GM12864 (cell line): ENCODE measurements at regions not wholly inside any gene's neighbourhood (a gene's known extent, or its start where the extent isn't known, plus 50 kb on each side); places are given as distances from the start of the nearest gene placed in this dataset.

ENCODE experiments used
- DNase-seq: peaks from one replicate; pipeline ENCODE4 v3.0.0-alpha.2; 2011; ENCODE audit warnings: low read depth
- H3K4me3 ChIP-seq: 2 replicates; pipeline ENCODE4 v1.5.1; 2011; ENCODE audit warnings: mild to moderate bottlenecking, low read depth, low read length, control low read depth
- TF ChIP-seq, protein P1 (sequence below): IDR thresholded peaks from 2 replicates; pipeline ENCODE4 v1.5.1; 2011; ENCODE audit warnings: low read depth, mild to moderate bottlenecking, moderate library complexity, low read length, control low read depth, inconsistent platforms; ENCODE audit errors: missing control alignments

DNA sequence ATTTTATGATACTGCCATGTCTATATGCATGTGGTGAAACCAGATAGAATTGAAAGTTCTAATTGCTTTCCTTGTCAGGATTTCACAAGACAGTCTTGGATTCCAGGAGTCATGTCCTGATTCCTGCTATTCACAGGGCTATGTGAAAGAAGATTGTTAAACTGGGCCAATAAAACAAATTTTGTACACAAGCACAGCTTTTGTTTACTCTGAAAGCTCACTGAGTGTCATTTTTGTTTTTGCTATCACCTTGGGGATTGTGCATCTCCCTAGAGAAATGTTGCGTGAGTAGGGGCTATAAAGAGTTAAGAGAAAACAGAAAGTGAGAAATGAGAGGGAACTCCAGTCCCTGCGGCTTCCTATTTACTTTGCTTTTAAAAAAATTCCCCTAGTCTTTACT, 627.5 kb downstream of the PKHD1 start:
- H3K4me3 ChIP-seq, result no peak overlapping the region
- TF ChIP-seq, protein P1, sequence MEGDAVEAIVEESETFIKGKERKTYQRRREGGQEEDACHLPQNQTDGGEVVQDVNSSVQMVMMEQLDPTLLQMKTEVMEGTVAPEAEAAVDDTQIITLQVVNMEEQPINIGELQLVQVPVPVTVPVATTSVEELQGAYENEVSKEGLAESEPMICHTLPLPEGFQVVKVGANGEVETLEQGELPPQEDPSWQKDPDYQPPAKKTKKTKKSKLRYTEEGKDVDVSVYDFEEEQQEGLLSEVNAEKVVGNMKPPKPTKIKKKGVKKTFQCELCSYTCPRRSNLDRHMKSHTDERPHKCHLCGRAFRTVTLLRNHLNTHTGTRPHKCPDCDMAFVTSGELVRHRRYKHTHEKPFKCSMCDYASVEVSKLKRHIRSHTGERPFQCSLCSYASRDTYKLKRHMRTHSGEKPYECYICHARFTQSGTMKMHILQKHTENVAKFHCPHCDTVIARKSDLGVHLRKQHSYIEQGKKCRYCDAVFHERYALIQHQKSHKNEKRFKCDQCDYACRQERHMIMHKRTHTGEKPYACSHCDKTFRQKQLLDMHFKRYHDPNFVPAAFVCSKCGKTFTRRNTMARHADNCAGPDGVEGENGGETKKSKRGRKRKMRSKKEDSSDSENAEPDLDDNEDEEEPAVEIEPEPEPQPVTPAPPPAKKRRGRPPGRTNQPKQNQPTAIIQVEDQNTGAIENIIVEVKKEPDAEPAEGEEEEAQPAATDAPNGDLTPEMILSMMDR, result no peak
- peak; percentile 30 for DNase-seq

DNA sequence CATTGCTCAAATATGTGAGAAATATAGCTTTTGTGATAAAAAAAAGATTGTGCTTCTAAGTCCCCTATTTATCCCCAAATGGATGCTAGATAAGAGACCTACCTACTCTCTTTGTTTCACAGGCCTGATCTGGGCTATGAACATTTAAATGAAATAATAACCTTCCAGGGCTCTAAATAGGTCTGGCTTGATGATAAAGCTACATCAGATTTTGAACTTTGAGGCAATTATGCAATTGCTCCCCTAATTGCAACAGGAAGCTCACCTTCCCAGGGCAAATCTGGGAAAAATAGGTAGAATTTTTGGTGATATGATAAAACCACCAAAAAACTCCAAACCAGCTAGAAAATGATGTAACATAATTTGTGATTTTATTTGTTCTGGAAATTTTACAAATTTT, 624.5 kb downstream of the PKHD1 start:
- DNase-seq, result no peak
- TF ChIP-seq, protein P1, result no peak
- H3K4me3 ChIP-seq, result no peak overlapping the region

DNA sequence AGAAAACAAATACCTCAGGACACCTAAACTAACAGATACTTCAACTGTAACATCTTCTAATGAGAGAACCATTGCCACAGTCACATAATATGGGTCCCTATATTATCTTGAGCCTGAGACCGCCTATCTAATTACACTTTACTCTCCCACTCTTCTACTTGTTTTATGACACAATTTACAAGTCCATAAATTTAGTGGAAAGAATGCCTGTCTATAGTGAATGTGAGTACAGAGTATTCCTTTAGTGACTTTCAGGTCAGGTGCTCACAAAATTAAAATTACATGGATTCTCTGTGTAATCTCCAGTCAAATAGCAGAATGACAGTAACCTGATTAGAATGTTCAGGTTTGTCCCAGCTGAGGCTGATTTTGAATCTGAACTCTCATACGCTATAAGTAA, 624.1 kb downstream of the PKHD1 start:
- DNase-seq, result no peak
- no peak overlapping the region for H3K4me3 ChIP-seq
- TF ChIP-seq, protein P1, result no peak

DNA sequence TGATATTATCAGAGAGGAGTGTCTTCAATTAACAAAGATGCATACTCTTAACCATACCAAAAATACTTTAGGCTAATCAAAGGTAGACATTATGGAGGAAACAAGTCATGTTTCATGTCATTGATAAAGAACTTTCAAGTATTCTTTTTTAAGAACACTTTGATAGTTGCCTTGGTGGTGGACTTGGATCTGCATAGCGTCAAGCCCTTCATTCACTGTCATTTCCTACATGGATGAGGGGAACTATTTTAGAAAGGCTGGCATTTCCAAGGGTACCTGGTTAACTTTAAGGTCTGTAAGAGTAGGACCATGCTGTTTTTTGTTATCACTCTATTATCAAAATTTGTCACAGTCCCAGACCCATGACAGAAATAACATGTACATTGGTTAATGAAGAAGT, 622.5 kb downstream of the PKHD1 start:
- no peak overlapping the region for H3K4me3 ChIP-seq
- DNase-seq, result no peak
- TF ChIP-seq, protein P1, result no peak

DNA sequence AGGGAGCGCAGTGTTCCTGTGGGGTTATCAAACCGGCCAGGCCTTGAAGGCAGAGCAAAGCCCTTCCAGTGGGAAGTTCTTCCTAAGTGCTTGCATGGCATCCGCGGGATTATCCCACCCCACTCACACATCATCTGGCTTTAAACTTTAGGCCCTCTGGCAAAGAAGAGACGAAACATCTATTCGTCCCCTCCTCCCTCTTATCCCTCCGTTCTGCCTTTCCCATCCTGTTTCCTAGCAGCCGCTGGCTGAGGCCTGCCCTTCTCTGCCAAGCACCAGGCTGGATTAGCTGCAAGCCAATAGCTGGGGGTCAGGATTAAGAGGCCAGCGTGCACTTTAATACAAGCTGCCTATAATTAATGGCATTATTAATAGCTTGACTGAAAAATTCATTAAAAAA, 621.0 kb downstream of the PKHD1 start:
- H3K4me3 ChIP-seq, result no peak overlapping the region
- TF ChIP-seq, protein P1, result no peak
- DNase-seq, result no peak

DNA sequence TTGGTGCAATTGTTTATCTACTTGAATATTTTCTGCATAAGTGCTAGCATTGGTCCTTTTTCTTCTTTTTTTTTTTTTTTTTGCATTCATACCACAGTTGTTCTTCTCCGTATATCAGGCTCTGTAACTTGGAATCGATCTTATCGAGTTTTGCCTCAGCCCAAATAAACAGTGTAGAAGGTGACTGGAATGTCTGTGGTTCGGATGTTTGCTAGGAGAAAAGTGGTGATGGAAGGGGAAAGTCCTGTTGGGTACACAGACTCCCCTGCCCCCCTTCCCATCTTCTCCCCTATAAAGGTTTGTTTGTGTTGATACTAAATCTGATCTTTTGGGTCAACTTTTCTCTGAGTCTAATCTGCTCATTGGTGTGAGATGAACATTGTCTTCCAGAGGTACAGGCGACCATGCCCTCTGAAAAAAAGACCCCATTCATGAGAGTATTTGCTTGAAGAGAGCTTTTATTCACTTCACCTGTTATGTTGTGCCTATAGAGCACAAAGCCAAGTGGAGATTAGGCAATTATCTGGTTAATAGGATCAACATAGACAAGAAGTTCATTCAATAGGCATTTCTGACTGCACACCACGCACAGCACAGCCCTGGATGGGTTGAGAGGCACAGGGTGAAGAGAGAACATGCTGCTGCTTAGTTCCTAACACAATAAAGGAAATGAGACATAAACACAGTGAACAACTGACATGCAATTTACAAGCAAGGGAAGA, 620.0 kb downstream of the PKHD1 start:
- no peak overlapping the region for H3K4me3 ChIP-seq
- TF ChIP-seq, protein P1, result no peak
- no peak for DNase-seq

DNA sequence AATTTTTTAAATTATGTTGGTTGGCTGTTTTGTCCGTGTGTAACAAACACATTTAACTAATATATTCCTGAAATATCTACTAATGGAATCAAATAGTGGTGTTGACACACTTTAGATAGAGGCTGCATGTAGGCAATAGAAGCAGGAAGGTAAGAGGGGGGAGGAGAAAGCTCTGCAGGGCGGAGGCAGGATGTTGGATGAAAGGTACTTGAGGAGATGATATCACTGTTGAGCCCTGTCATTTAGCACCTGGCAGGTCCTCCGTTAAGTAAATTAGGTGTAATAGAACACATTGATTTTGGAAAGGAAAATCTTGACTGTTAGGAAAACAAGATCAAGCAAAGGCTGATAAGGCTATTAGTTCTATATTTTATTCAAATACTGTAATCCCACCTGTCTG, 618.7 kb downstream of the PKHD1 start:
- TF ChIP-seq, protein P1, result no peak
- DNase-seq, result no peak
- H3K4me3 ChIP-seq, result no peak overlapping the region
